GM10248 (cell line): ENCODE measurements at regions not wholly inside any gene's neighbourhood (a gene's known extent, or its start where the extent isn't known, plus 50 kb on each side); places are given as distances from the start of the nearest gene placed in this dataset.

ENCODE experiments used
- CTCF ChIA-PET: fragments of 300-600 bp; sonication (Branson Sonifier 250); formaldehyde crosslinking; extraction: SDS; loops from one replicate; lab custom pipeline; 2021; ENCODE audit warnings: antibody characterized with exemption; lab: Yijun Ruan, JAX
- POLR2A ChIA-PET: fragments of 350-650 bp; sonication (Branson Sonifier 250); formaldehyde crosslinking; extraction: SDS; loops from one replicate; lab custom pipeline; 2020; ENCODE audit warnings: antibody characterized with exemption; lab: Yijun Ruan, JAX
- DNase-seq: peaks from one replicate; pipeline ENCODE4 v3.0.0; 2012; ENCODE audit errors: extremely low spot score
- CTCF ChIP-seq: IDR thresholded peaks from 2 replicates; pipeline ENCODE4 v1.5.1; 2012; ENCODE audit warnings: mild to moderate bottlenecking, low read depth; ENCODE audit errors: extremely low read depth, missing control alignments, control extremely low read depth

- ChIA-PET CTCF (interaction anchor here (1.7 kb wide), 2 partner anchors 11 to 512 kb away, joined by 4 to 6 read pairs; no protein-coding TSS in a partner anchor), POLR2A (interaction anchor here (0.6 kb wide), 1 partner anchor 405 kb away, joined by 3 read pairs; no protein-coding TSS in a partner anchor)
- no peak for TF ChIP-seq CTCF
- DNase-seq, result no peak
Observed at GRCh38 chr16:49919327-49919726, 63.4 kb upstream of the ZNF423 start.

- POLR2A ChIA-PET, result no interaction called here
- no peak for TF ChIP-seq CTCF
- CTCF ChIA-PET, result interaction anchor here (1.5 to 2.6 kb wide), 8 partner anchors 8 to 513 kb away, joined by 4 to 10 read pairs (median 6); no protein-coding TSS in a partner anchor
- no peak for DNase-seq
Observed at GRCh38 chr16:49920397-49920796, 64.5 kb upstream of the ZNF423 start.

DNA sequence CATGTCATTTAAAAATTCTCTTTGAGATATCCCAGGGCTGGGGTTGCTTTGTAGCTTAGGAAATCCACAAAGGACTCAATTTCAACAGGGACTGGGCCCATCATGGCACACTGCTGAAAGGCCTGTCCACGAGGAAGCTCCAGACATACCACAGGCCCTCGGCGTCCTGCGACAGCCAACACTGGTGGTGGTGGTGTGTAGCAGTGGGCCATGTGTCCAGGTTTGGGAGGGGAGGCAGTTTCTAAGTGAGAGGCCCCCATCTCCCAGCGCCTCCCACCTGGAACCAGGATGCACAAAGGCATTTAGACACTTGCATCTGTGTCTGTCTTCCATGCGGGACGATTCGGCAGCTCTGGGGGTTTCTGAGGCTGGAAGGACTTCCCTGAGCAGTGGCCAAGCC lies 65.2 kb upstream of the ZNF423 start:
- ChIA-PET POLR2A (no interaction called here), CTCF (interaction anchor here (1.5 to 2.6 kb wide), 6 partner anchors 9 to 513 kb away, joined by 4 to 10 read pairs (median 6); no protein-coding TSS in a partner anchor)
- DNase-seq, result no peak
- TF ChIP-seq CTCF, result no peak

DNA sequence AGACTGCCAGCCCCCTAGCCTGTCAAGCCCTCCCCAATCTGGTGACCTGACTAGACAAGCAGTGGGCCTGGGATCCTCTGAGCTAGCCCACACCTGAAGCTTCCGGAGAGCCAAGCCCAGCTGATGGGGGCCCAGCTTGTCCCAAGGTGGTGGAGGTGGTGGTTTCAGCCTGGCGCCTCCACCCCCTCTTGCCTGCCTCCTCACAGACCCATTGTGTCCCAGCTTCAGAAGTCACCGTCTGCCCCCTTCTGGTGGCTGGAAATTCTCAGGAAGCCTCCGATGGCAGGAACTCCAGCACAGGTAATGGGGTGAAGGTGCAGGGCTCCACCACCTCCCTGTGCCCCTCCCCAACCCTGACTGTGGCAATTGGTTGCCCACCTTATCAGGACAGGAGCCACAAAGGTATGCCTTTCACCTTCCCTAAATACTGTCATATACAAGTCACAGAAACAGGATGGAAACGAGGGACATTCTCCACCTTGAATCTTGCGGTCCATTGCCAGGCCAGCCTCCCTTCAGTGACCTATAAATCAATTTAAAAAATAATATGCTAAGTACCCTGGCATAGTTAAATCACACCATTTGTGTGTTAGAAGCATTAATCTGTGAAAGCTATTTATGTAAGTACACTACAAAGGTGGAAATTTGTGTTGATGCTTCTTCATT lies 66.0 kb upstream of the ZNF423 start:
- TF ChIP-seq CTCF, result peak; percentile 68
- ChIA-PET POLR2A (no interaction called here), CTCF (interaction anchor here (1.0 to 2.6 kb wide), 8 partner anchors 8 to 514 kb away, joined by 3 to 10 read pairs (median 6); no protein-coding TSS in a partner anchor)

DNA sequence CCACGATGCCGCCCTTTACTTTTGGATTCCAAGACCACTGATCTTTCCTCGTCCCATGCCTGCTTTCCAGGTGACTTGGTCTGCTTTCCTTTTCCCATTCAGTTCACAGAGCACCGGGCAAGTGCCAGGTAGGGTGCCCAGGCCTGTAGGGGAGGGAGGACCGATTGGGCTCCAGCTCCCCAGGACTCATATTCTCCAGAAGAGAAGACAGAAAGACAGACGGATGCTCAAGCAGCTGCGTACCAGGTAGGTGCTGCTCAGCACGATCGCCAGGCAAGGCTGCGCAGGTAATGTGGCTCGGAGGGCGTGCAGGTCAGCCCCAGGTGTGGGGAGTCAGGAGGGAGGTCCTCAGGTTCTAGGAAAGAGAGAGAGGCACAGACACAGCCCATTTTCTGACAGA lies 67.5 kb upstream of the ZNF423 start:
- ChIA-PET POLR2A (no interaction called here), CTCF (interaction anchor here (1.4 kb wide), 1 partner anchor 515 kb away, joined by 7 read pairs; no protein-coding TSS in a partner anchor)
- DNase-seq, result no peak
- no peak for TF ChIP-seq CTCF

More for the DNA sequence above, 66.0 kb upstream of the ZNF423 start:
- DNase-seq, result peak; percentile 66

GRCh38 chr16:49924078-49924477 lies 68.2 kb upstream of the ZNF423 start:
- no peak for DNase-seq
- CTCF ChIA-PET, result no interaction called here
- TF ChIP-seq CTCF, result no peak
- POLR2A ChIA-PET, result no interaction called here
